Memory B cell (primary cell): ENCODE measurements at regions not wholly inside any gene's neighbourhood (a gene's known extent, or its start where the extent isn't known, plus 50 kb on each side); places are given as distances from the start of the nearest gene placed in this dataset.

ENCODE experiments used
- ATAC-seq: fragments of 150-1000 bp; cut with Tn5 transposase; 2 replicates; pipeline ENCODE4 v1.10.0; 2021; ENCODE audit warnings: low read depth, mild to moderate bottlenecking, moderate library complexity
- DNase-seq, 2 donors: peaks; one replicate each; pipeline ENCODE4 v3.0.0; 2022; ENCODE audit warnings: low spot score in 2 of 2
- H3K27ac Mint-ChIP-seq: one replicate; pipeline ENCODE4 v1.8.0; 2022; ENCODE audit warnings: mild to moderate bottlenecking, moderate library complexity, mixed read lengths
- H3K27me3 Mint-ChIP-seq: one replicate; pipeline ENCODE4 v1.8.0; 2022; ENCODE audit warnings: mixed read lengths
- H3K36me3 Mint-ChIP-seq: one replicate; pipeline ENCODE4 v1.8.0; 2022; ENCODE audit warnings: mild to moderate bottlenecking, mixed read lengths
- H3K4me1 Mint-ChIP-seq: one replicate; pipeline ENCODE4 v1.8.0; 2022; ENCODE audit warnings: mixed read lengths
- H3K4me3 Mint-ChIP-seq: one replicate; pipeline ENCODE4 v1.8.0; 2022; ENCODE audit warnings: mild to moderate bottlenecking, moderate library complexity, mixed read lengths
- H3K9me3 Mint-ChIP-seq: one replicate; pipeline ENCODE4 v1.8.0; 2022; ENCODE audit warnings: mixed read lengths

GRCh38 chr15:96410175-96411055 lies 79.9 kb downstream of the NR2F2 start:
- DNase-seq = no peak
- H3K4me3 Mint-ChIP-seq = no peak overlapping the region
- H3K9me3 Mint-ChIP-seq = no peaks in the 10 kb centered on the region
- no peaks in the 10 kb centered on the region for H3K36me3 Mint-ChIP-seq
- H3K27me3 Mint-ChIP-seq = peaks cover 12% of the 10 kb centered on the region
- no peak for ATAC-seq
- no peaks in the 10 kb centered on the region for H3K4me1 Mint-ChIP-seq
- H3K27ac Mint-ChIP-seq = no peak overlapping the region

- H3K4me3 Mint-ChIP-seq = no peak overlapping the region
- ATAC-seq (no peak), DNase-seq (no peak)
- H3K4me1 Mint-ChIP-seq = no peaks in the 10 kb centered on the region
- H3K27ac Mint-ChIP-seq = no peak overlapping the region
- no peaks in the 10 kb centered on the region for H3K36me3 Mint-ChIP-seq
- peaks cover 15% of the 10 kb centered on the region for H3K27me3 Mint-ChIP-seq
- H3K9me3 Mint-ChIP-seq = no peaks in the 10 kb centered on the region
Observed at GRCh38 chr15:96411056-96412031, 80.8 kb downstream of the NR2F2 start.

GRCh38 chr15:96412045-96412905 lies 81.8 kb downstream of the NR2F2 start:
- no peaks in the 10 kb centered on the region for H3K9me3 Mint-ChIP-seq

GRCh38 chr15:96412906-96413231 lies 82.4 kb downstream of the NR2F2 start:
- ATAC-seq (no peak), DNase-seq (no peak)
- no peak overlapping the region for H3K4me3 Mint-ChIP-seq
- no peaks in the 10 kb centered on the region for H3K4me1 Mint-ChIP-seq
- no peak overlapping the region for H3K27ac Mint-ChIP-seq
- H3K27me3 Mint-ChIP-seq = peaks cover 9% of the 10 kb centered on the region
- H3K9me3 Mint-ChIP-seq = no peaks in the 10 kb centered on the region
- no peaks in the 10 kb centered on the region for H3K36me3 Mint-ChIP-seq

More at GRCh38 chr15:96412045-96412905, 81.8 kb downstream of the NR2F2 start:
- peaks cover 13% of the 10 kb centered on the region for H3K27me3 Mint-ChIP-seq
- ATAC-seq (no peak), DNase-seq (no peak)
- no peak overlapping the region for H3K27ac Mint-ChIP-seq
- H3K36me3 Mint-ChIP-seq = no peaks in the 10 kb centered on the region
- H3K4me3 Mint-ChIP-seq = no peak overlapping the region
- H3K4me1 Mint-ChIP-seq = no peaks in the 10 kb centered on the region

GRCh38 chr15:96413657-96414056 lies 83.2 kb downstream of the NR2F2 start:
- H3K36me3 Mint-ChIP-seq = no peaks in the 10 kb centered on the region
- DNase-seq = no peak
- no peak overlapping the region for H3K4me3 Mint-ChIP-seq
- no peaks in the 10 kb centered on the region for H3K9me3 Mint-ChIP-seq
- ATAC-seq = no peak
- no peak overlapping the region for H3K27ac Mint-ChIP-seq
- H3K27me3 Mint-ChIP-seq = peaks cover 9% of the 10 kb centered on the region
- H3K4me1 Mint-ChIP-seq = no peaks in the 10 kb centered on the region

- H3K27me3 Mint-ChIP-seq = peaks cover 11% of the 10 kb centered on the region
- ATAC-seq (no peak), DNase-seq (no peak)
- no peaks in the 10 kb centered on the region for H3K4me1 Mint-ChIP-seq
- no peaks in the 10 kb centered on the region for H3K9me3 Mint-ChIP-seq
- H3K4me3 Mint-ChIP-seq = no peak overlapping the region
- H3K36me3 Mint-ChIP-seq = no peaks in the 10 kb centered on the region
- H3K27ac Mint-ChIP-seq = no peak overlapping the region
Observed at GRCh38 chr15:96414875-96415274, 84.4 kb downstream of the NR2F2 start.

- Mint-ChIP-seq H3K27ac (no peak overlapping the region), H3K27me3 (peaks cover 11% of the 10 kb centered on the region)
- DNase-seq = no peak
Observed at GRCh38 chr15:96415513-96416217, 85.2 kb downstream of the NR2F2 start.

GRCh38 chr15:96416218-96416933 lies 85.9 kb downstream of the NR2F2 start:
- Mint-ChIP-seq H3K36me3 (no peaks in the 10 kb centered on the region), H3K27ac (no peak overlapping the region), H3K27me3 (peaks cover 12% of the 10 kb centered on the region), H3K4me1 (no peaks in the 10 kb centered on the region), H3K9me3 (no peaks in the 10 kb centered on the region), H3K4me3 (no peak overlapping the region)
- DNase-seq = no peak
- ATAC-seq = no peak

More at GRCh38 chr15:96415513-96416217, 85.2 kb downstream of the NR2F2 start:
- ATAC-seq = no peak
- no peaks in the 10 kb centered on the region for H3K36me3 Mint-ChIP-seq
- no peak overlapping the region for H3K4me3 Mint-ChIP-seq
- no peaks in the 10 kb centered on the region for H3K4me1 Mint-ChIP-seq
- H3K9me3 Mint-ChIP-seq = no peaks in the 10 kb centered on the region

- DNase-seq = no peak
- Mint-ChIP-seq H3K4me3 (no peak overlapping the region), H3K36me3 (no peaks in the 10 kb centered on the region), H3K27ac (no peak overlapping the region), H3K27me3 (peaks cover 10% of the 10 kb centered on the region), H3K4me1 (no peaks in the 10 kb centered on the region), H3K9me3 (no peaks in the 10 kb centered on the region)
- no peak for ATAC-seq
Observed at GRCh38 chr15:96416934-96417759, 86.6 kb downstream of the NR2F2 start.

- ATAC-seq (no peak), DNase-seq (no peak)
- H3K36me3 Mint-ChIP-seq = no peaks in the 10 kb centered on the region
- no peaks in the 10 kb centered on the region for H3K9me3 Mint-ChIP-seq
- no peak overlapping the region for H3K4me3 Mint-ChIP-seq
- H3K27ac Mint-ChIP-seq = no peak overlapping the region
- H3K27me3 Mint-ChIP-seq = peaks cover 10% of the 10 kb centered on the region
- no peaks in the 10 kb centered on the region for H3K4me1 Mint-ChIP-seq
Observed at GRCh38 chr15:96417760-96418130, 87.2 kb downstream of the NR2F2 start.

- ATAC-seq = no peak
- H3K9me3 Mint-ChIP-seq = no peaks in the 10 kb centered on the region
Observed at GRCh38 chr15:96418146-96418545, 87.6 kb downstream of the NR2F2 start.

GRCh38 chr15:96421178-96421601 lies 90.7 kb downstream of the NR2F2 start:
- Mint-ChIP-seq H3K9me3 (peaks cover 1% of the 10 kb centered on the region), H3K27ac (no peak overlapping the region), H3K27me3 (peaks cover 5% of the 10 kb centered on the region), H3K4me1 (no peaks in the 10 kb centered on the region), H3K36me3 (no peaks in the 10 kb centered on the region), H3K4me3 (no peak overlapping the region)
- ATAC-seq (no peak), DNase-seq (no peak)

More at GRCh38 chr15:96418146-96418545, 87.6 kb downstream of the NR2F2 start:
- Mint-ChIP-seq H3K27me3 (peaks cover 10% of the 10 kb centered on the region), H3K4me1 (no peaks in the 10 kb centered on the region), H3K27ac (no peak overlapping the region), H3K36me3 (no peaks in the 10 kb centered on the region), H3K4me3 (no peak overlapping the region)
- DNase-seq = no peak
